ENCODE measurements at regions not wholly inside any gene's neighbourhood (a gene's known extent, or its start where the extent isn't known, plus 50 kb on each side); places are given as distances from the start of the nearest gene placed in this dataset.

GRCh38 chr3:14344351-14344750, 58.1 kb upstream of the SLC6A6 start:
- TF ChIP-seq, protein P1, sequence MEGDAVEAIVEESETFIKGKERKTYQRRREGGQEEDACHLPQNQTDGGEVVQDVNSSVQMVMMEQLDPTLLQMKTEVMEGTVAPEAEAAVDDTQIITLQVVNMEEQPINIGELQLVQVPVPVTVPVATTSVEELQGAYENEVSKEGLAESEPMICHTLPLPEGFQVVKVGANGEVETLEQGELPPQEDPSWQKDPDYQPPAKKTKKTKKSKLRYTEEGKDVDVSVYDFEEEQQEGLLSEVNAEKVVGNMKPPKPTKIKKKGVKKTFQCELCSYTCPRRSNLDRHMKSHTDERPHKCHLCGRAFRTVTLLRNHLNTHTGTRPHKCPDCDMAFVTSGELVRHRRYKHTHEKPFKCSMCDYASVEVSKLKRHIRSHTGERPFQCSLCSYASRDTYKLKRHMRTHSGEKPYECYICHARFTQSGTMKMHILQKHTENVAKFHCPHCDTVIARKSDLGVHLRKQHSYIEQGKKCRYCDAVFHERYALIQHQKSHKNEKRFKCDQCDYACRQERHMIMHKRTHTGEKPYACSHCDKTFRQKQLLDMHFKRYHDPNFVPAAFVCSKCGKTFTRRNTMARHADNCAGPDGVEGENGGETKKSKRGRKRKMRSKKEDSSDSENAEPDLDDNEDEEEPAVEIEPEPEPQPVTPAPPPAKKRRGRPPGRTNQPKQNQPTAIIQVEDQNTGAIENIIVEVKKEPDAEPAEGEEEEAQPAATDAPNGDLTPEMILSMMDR (IDR thresholded peaks at IDR 0.05; ENCODE audit: low read depth, low read length), result no peak
- TF ChIP-seq POLR2A (IDR thresholded peaks at IDR 0.05; ENCODE audit: extremely low read depth, insufficient read length), result no peak
- no peak for TF ChIP-seq MAX (IDR thresholded peaks at IDR 0.05; ENCODE audit: low read depth, low read length)

All from NB4 (cell line).